HL-60 (cell line): ENCODE measurements at regions not wholly inside any gene's neighbourhood (a gene's known extent, or its start where the extent isn't known, plus 50 kb on each side); places are given as distances from the start of the nearest gene placed in this dataset.
A peak's percentile ranks its signal among the peaks of the same experiment; 100 is the strongest.

ENCODE experiments used
- POLR2AphosphoS5 ChIP-seq: IDR thresholded peaks from 2 replicates; pipeline ENCODE4 v1.6.1; 2012; ENCODE audit warnings: low read depth
- SPI1 ChIP-seq: IDR thresholded peaks from 2 replicates; pipeline ENCODE4 v1.6.1; 2012; ENCODE audit warnings: low read depth, mild to moderate bottlenecking, borderline replicate concordance
- TF ChIP-seq, protein P1 (sequence below): IDR thresholded peaks from one replicate; pipeline ENCODE4 v1.5.1; 2011; ENCODE audit warnings: low read length, control low read depth, inconsistent platforms; ENCODE audit not compliant: insufficient read depth
- TF ChIP-seq, protein P2 (sequence below): IDR thresholded peaks from 2 replicates; pipeline ENCODE4 v1.6.1; 2012; ENCODE audit warnings: low read depth; ENCODE audit not compliant: insufficient replicate concordance

DNA sequence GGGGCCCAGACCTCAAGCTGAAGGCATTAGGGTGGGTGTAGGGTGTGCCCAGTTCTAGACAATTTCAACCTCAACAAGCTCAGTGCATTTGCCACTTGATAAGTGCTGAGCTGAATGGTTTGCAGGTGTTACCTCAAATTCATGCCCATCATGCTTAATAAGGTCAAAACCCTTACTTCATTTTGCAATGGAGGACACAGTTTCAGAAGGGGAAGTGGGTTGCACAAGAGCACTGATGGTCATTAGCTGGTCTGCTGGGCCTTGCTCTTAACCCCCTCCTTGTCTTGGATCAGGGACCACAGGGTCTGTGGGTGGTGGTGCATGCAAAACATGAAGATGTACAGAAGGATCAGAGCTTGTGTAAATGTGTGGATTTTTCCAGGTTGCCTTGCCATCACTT is 71.0 kb upstream of the SIRPA start:
- TF ChIP-seq, protein P1, sequence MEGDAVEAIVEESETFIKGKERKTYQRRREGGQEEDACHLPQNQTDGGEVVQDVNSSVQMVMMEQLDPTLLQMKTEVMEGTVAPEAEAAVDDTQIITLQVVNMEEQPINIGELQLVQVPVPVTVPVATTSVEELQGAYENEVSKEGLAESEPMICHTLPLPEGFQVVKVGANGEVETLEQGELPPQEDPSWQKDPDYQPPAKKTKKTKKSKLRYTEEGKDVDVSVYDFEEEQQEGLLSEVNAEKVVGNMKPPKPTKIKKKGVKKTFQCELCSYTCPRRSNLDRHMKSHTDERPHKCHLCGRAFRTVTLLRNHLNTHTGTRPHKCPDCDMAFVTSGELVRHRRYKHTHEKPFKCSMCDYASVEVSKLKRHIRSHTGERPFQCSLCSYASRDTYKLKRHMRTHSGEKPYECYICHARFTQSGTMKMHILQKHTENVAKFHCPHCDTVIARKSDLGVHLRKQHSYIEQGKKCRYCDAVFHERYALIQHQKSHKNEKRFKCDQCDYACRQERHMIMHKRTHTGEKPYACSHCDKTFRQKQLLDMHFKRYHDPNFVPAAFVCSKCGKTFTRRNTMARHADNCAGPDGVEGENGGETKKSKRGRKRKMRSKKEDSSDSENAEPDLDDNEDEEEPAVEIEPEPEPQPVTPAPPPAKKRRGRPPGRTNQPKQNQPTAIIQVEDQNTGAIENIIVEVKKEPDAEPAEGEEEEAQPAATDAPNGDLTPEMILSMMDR: no peak
- TF ChIP-seq, protein P2, sequence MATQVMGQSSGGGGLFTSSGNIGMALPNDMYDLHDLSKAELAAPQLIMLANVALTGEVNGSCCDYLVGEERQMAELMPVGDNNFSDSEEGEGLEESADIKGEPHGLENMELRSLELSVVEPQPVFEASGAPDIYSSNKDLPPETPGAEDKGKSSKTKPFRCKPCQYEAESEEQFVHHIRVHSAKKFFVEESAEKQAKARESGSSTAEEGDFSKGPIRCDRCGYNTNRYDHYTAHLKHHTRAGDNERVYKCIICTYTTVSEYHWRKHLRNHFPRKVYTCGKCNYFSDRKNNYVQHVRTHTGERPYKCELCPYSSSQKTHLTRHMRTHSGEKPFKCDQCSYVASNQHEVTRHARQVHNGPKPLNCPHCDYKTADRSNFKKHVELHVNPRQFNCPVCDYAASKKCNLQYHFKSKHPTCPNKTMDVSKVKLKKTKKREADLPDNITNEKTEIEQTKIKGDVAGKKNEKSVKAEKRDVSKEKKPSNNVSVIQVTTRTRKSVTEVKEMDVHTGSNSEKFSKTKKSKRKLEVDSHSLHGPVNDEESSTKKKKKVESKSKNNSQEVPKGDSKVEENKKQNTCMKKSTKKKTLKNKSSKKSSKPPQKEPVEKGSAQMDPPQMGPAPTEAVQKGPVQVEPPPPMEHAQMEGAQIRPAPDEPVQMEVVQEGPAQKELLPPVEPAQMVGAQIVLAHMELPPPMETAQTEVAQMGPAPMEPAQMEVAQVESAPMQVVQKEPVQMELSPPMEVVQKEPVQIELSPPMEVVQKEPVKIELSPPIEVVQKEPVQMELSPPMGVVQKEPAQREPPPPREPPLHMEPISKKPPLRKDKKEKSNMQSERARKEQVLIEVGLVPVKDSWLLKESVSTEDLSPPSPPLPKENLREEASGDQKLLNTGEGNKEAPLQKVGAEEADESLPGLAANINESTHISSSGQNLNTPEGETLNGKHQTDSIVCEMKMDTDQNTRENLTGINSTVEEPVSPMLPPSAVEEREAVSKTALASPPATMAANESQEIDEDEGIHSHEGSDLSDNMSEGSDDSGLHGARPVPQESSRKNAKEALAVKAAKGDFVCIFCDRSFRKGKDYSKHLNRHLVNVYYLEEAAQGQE: no peak
- TF ChIP-seq POLR2AphosphoS5: no peak
- TF ChIP-seq SPI1: peak; percentile 63
